ENCODE measurements at regions not wholly inside any gene's neighbourhood (a gene's known extent, or its start where the extent isn't known, plus 50 kb on each side); places are given as distances from the start of the nearest gene placed in this dataset.

- TF ChIP-seq EGR1 (IDR thresholded peaks at IDR 0.05; ENCODE audit: borderline replicate concordance in 1 of 2, low read depth in 2 of 2, low read length in 2 of 2) (no peak), CEBPB (IDR thresholded peaks at IDR 0.05; ENCODE audit: borderline replicate concordance in 1 of 2, low read depth in 2 of 2, low read length in 2 of 2) (no peak), REST (IDR thresholded peaks at IDR 0.05; ENCODE audit: low read depth, low read length) (no peak), CTCF (IDR thresholded peaks at IDR 0.05 in 2 of 3, conservative IDR thresholded peaks at IDR 0.05 in 1 of 3; ENCODE audit: control insufficient read depth in 2 of 3, extremely low read depth in 1 of 3, insufficient read depth in 1 of 3, low read depth in 3 of 3, low read length in 3 of 3) (no peak), ATF3 (IDR thresholded peaks at IDR 0.05; ENCODE audit: borderline replicate concordance, extremely low read depth, low read depth, low read length) (no peak), ZSCAN29 (IDR thresholded peaks at IDR 0.05) (no peak), KDM1A (IDR thresholded peaks at IDR 0.05; ENCODE audit: borderline replicate concordance) (no peak), IKZF1 (conservative IDR thresholded peaks at IDR 0.05) (no peak), RAD21 (IDR thresholded peaks at IDR 0.05; ENCODE audit: insufficient read depth, low read depth, low read length) (no peak), EP300 (IDR thresholded peaks at IDR 0.05; ENCODE audit: borderline replicate concordance in 1 of 2, control insufficient read depth in 1 of 2, low read depth in 2 of 2, low read length in 2 of 2) (no peak), SIN3A (IDR thresholded peaks at IDR 0.05; ENCODE audit: low read depth, low read length) (no peak), CREM (IDR thresholded peaks at IDR 0.05; ENCODE audit: low read depth) (no peak), ASH2L (IDR thresholded peaks at IDR 0.05; ENCODE audit: borderline replicate concordance, low read depth) (no peak)
- TF ChIP-seq, protein P1, sequence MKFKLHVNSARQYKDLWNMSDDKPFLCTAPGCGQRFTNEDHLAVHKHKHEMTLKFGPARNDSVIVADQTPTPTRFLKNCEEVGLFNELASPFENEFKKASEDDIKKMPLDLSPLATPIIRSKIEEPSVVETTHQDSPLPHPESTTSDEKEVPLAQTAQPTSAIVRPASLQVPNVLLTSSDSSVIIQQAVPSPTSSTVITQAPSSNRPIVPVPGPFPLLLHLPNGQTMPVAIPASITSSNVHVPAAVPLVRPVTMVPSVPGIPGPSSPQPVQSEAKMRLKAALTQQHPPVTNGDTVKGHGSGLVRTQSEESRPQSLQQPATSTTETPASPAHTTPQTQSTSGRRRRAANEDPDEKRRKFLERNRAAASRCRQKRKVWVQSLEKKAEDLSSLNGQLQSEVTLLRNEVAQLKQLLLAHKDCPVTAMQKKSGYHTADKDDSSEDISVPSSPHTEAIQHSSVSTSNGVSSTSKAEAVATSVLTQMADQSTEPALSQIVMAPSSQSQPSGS (IDR thresholded peaks at IDR 0.05; ENCODE audit: low read length) = no peak
Measured at GRCh38 chr1:70536708-70537366, 125.8 kb downstream of the CTH start.

All from GM12878 (cell line).